Omental fat pad (tissue), 3 donors: ENCODE measurements at regions not wholly inside any gene's neighbourhood (a gene's known extent, or its start where the extent isn't known, plus 50 kb on each side); places are given as distances from the start of the nearest gene placed in this dataset.
A peak's percentile ranks its signal among the peaks of the same experiment; 100 is the strongest.
"Not testable (repeated sequence)": the region's sequence is repeated elsewhere in the genome, so short reads cannot be mapped to it uniquely, and the experiment has no call there.

Experiments
- ATAC-seq: fragments of 150-250 bp; one replicate; pipeline ENCODE4 v1.9.1; 2016; ENCODE audit warnings: mild to moderate bottlenecking, moderate library complexity; ENCODE audit not compliant: low FRiP score
- DNase-seq: peaks from one replicate; pipeline ENCODE4 v3.0.0-alpha.2; 2019; ENCODE audit warnings: low spot score
- TF ChIP-seq, protein P1 (sequence below), 3 donors: fragments of 450-650 bp; IDR thresholded peaks; one replicate each; pipeline ENCODE4 v1.5.1; 2016 to 2017; ENCODE audit warnings: antibody characterized with exemption in 3 of 3, mild to moderate bottlenecking in 3 of 3, moderate library complexity in 2 of 3

DNA sequence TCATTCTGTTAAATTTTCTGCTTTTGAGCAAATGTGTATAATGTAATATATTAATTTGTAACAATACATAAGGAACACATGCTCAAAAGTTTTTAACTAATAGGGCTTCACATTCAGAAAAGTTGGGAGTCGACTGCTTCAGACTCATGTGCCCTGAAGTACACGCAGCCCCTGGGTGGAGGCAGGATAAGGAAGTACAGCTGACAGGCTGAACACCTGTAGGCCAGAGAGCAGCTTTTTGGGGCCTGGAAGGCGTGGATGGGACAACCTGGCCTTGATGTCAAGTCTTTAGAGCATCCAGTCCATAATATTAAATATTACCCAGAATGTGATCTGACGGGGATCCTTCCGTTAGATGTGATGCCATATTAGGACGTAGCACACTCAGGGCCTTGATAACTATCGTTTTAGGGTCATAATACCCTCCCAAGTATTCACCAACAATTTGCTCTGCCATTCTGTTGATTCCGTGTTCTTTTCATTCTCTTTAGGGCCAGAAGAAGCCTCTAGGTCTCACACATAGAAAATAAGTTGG, 485.2 kb downstream of the SIPA1L2 start:
- DNase-seq (no peak), ATAC-seq (no peak)
- TF ChIP-seq, protein P1, sequence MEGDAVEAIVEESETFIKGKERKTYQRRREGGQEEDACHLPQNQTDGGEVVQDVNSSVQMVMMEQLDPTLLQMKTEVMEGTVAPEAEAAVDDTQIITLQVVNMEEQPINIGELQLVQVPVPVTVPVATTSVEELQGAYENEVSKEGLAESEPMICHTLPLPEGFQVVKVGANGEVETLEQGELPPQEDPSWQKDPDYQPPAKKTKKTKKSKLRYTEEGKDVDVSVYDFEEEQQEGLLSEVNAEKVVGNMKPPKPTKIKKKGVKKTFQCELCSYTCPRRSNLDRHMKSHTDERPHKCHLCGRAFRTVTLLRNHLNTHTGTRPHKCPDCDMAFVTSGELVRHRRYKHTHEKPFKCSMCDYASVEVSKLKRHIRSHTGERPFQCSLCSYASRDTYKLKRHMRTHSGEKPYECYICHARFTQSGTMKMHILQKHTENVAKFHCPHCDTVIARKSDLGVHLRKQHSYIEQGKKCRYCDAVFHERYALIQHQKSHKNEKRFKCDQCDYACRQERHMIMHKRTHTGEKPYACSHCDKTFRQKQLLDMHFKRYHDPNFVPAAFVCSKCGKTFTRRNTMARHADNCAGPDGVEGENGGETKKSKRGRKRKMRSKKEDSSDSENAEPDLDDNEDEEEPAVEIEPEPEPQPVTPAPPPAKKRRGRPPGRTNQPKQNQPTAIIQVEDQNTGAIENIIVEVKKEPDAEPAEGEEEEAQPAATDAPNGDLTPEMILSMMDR (IDR thresholded peaks at IDR 0.05), result no peak

DNA sequence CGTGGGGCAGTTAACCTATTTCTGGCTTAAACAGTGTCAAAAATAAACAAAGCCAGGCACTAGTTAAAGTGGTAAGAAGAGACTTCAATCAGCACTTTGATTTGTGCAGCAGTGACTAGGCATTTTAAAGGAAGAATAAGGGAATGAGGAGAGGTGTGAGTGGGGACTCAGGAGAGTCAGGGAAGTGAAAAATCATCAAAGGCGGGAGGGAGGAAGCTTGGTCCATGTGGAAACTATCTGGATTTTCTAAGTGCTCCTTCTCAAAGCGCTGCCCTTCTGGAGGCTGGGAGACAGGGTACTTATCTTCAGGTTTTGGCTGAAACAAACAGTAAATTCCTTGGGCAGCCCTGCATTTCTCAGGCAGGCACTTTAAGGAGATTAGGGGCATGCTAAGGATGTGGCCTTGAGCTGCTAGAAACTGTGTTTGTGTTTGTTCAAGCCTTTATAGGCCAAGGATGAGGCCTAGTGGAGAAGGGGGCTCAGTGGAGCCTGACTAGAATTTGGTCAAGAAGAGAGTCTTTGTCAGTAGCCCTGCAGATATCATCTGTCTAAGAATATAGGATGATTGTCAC, 486.5 kb downstream of the SIPA1L2 start:
- ATAC-seq (peak; percentile 5), DNase-seq (no peak)
- TF ChIP-seq, protein P1 (IDR thresholded peaks at IDR 0.05), result no peak

DNA sequence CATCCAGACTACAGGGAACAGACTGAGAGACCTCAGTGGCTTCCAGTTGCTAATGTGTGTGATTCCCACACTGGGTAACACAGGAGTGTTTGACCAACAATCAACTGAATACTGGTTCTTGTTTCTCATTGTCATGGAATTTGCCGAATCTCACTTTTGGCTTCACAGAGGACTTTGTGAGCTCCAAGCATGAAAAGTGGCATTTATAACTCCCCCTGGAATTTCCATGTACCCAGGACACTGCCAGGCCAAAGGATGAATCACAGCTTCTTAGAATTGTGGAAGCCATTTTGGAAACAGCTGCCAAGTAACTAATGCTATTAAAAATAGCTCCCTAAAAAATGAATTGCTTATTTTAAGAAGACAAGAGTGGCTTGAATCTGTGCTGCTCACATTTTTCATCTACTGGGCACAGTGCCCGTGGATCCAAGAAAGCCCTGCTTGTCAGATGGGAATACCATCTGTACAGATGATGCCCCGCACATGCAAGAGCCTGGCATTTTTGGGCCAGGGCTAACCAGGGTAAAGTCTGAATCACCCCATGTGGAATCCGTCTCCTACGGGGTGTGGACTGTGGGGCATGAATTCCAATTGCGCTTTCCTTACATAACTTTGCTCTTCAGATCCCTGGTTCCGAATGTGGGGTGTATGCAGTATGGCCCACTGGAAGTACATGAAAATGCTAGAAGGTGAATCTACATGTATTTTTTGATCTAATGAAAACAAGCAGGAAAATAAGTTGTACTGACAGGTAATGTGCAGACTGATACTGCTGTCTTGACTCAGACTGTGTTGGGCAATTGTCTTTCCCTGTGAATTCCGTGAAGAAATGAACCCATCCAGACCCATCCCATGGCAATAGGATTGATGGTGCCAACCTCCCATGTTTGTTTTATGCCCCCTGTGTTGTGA, 487.3 kb downstream of the SIPA1L2 start:
- ATAC-seq, result peak; percentile 95
- DNase-seq, result no peak
- TF ChIP-seq, protein P1 (IDR thresholded peaks at IDR 0.05), result no peak

DNA sequence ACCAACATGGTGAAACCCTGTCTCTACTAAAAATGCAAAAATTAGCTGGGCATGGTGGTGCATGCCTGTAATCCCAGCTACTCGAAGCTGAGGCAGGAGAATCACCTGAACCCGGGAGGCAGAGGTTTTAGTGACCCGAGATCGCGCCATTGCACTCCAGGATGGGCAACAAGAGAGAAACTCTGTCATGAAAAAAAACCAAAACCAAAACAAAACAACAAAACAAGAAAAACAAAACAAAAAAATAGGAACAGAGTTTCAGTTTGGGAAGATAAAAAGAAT, 488.8 kb downstream of the SIPA1L2 start:
- ATAC-seq, DNase-seq: not testable (repeated sequence)

DNA sequence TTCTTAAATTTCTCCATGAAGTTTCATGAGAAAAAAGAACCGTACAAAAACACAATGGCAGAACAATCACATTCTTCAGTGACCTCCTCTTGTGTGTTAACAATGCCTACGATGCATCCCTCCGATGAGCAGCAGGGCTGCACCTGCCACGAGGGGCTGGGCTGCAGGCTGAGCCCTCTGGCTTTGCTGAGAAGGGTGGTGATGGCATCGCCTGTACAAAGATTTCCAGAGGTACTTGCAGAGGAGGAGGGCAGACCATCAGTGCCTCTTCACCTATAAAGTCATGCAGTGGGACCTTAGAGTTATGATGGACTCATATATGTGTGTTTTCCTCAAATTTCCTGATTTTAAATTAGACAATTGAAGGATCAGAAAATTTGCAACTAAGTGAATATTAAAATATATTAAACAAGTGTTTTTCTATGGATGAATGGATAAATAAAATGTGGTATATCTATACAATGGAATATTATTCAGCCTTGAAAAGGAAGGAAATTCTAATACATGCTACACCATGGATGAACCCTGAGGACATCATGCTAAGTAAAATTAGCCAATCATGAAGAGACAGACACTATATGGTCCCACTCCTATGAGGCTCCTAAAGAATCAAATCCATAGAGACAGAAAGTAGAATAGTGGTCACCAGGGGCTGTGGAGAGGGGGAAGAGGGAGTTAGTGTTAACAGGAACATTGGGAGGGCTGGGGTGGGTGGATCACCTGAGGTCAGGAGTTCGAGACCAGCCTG, 489.3 kb downstream of the SIPA1L2 start:
- DNase-seq, result no peak
- no peak for ATAC-seq
- TF ChIP-seq, protein P1 (IDR thresholded peaks at IDR 0.05), result no peak

DNA sequence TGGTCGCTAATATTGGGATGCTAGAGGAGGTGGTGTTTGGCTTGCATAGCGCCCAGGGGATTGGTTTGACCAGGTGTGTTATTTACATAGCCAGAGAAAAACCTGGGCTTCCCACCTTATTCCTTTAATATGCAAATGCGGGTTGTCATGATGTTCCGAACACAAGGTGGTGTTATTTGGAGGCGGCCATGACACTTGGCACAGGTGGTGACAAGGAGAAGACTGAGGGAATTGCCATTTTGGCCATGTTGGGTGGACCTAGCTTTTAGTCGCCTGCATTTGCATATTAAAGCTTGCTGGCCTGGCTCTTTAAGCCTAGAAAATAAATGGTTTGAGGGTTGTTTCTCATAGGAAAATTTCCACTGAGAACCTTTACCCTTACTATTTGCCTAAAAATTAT, 490.5 kb downstream of the SIPA1L2 start:
- ATAC-seq, result no peak
- no peak for DNase-seq
- TF ChIP-seq, protein P1 (IDR thresholded peaks at IDR 0.05), result no peak

DNA sequence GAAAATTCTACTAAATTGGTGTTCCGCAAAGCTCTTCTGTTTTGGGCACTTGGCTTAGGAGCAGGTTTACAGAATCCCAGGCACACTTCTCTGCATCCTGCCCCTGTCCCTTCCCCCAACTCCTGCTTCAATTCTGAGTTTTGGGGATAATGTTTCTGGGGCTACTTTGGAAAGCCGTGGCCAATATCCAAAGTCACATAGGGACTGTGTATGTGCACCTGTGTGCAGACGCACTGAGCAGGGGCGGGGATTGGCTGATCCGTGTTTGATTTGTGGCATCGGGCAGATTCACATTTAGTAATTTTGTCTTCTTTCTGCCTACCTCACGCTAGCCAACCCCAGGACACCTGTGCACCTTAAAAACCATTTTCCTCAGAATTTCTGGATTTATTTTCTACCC, 491.9 kb downstream of the SIPA1L2 start:
- ATAC-seq (no peak), DNase-seq (no peak)
- TF ChIP-seq, protein P1 (IDR thresholded peaks at IDR 0.05), result no peak
